ENCODE measurements at regions not wholly inside any gene's neighbourhood (a gene's known extent, or its start where the extent isn't known, plus 50 kb on each side); places are given as distances from the start of the nearest gene placed in this dataset.

DNA sequence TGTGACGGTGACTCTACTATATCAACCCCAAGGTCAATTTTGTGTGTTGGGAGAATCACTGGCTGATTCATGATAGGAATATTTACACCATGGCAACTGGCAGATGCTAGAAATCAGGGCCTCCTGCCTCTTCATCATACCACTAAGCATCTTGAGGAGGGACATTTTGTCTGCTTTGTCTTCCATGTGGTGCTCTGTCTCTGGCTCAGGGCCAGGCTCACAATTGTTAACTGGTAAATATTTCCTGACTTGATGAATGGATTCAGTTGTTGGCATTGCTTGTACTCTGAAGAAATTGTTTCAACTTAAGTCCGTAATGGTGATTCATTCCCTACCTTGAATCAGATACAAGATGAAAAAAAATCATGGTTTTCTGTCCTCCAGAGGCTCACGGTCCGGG, 292.7 kb downstream of the HAPSTR1 start:
- H3K27ac ChIP-seq (ENCODE audit: low read length) = no peak overlapping the region
- H3K9me3 ChIP-seq (replicated peaks; ENCODE audit: insufficient read depth, low read length) = no peaks in the 10 kb centered on the region
- H3F3A ChIP-seq (ENCODE audit: insufficient read depth, low read length) = no peaks in the 10 kb centered on the region
- TF ChIP-seq EZH2 (optimal IDR thresholded peaks at IDR 0.05; ENCODE audit: low read depth, low read length) (no peak), CTCF (IDR thresholded peaks at IDR 0.05; ENCODE audit: low read length) (no peak), EZH2phosphoT487 (IDR thresholded peaks at IDR 0.05; ENCODE audit: low read length) (no peak)
- no peak overlapping the region for H2AFZ ChIP-seq (ENCODE audit: low read length)
- H4K20me1 ChIP-seq (ENCODE audit: insufficient read depth, low read length) = no peaks in the 10 kb centered on the region
- no peaks in the 10 kb centered on the region for H3K79me2 ChIP-seq (ENCODE audit: low read length)
- H3K9me2 ChIP-seq (replicated peaks; ENCODE audit: insufficient read depth, low read length) = no peaks in the 10 kb centered on the region
- no peak for DNase-seq
- H3K36me3 ChIP-seq (replicated peaks; ENCODE audit: insufficient read depth, low read length) = no peaks in the 10 kb centered on the region
- H3K4me2 ChIP-seq (ENCODE audit: low read depth, low read length) = no peak overlapping the region
- no peaks in the 10 kb centered on the region for H3K27me3 ChIP-seq (replicated peaks; ENCODE audit: insufficient read depth, low read length)
- no peaks in the 10 kb centered on the region for H3K4me1 ChIP-seq (ENCODE audit: low read length)
- H3K9ac ChIP-seq (ENCODE audit: low read length) = no peak overlapping the region
- H3K4me3 ChIP-seq (ENCODE audit: low read length) = no peak overlapping the region

GRCh38 chr16:9389543-9390207, 298.2 kb downstream of the HAPSTR1 start:
- Histone ChIP-seq H3K79me2 (ENCODE audit: low read length) (no peaks in the 10 kb centered on the region), H3K27ac (ENCODE audit: low read length) (no peak overlapping the region), H4K20me1 (ENCODE audit: insufficient read depth, low read length) (no peaks in the 10 kb centered on the region), H3K36me3 (replicated peaks; ENCODE audit: insufficient read depth, low read length) (no peaks in the 10 kb centered on the region), H3K9ac (ENCODE audit: low read length) (no peak overlapping the region), H3K4me1 (ENCODE audit: low read length) (no peaks in the 10 kb centered on the region), H3F3A (ENCODE audit: insufficient read depth, low read length) (no peaks in the 10 kb centered on the region), H3K4me2 (ENCODE audit: low read depth, low read length) (no peak overlapping the region), H3K4me3 (ENCODE audit: low read length) (no peak overlapping the region), H3K27me3 (replicated peaks; ENCODE audit: insufficient read depth, low read length) (no peaks in the 10 kb centered on the region), H3K9me2 (replicated peaks; ENCODE audit: insufficient read depth, low read length) (no peaks in the 10 kb centered on the region), H2AFZ (ENCODE audit: low read length) (no peak overlapping the region), H3K9me3 (replicated peaks; ENCODE audit: insufficient read depth, low read length) (no peaks in the 10 kb centered on the region)
- no peak for DNase-seq
- no peak for TF ChIP-seq EZH2 (optimal IDR thresholded peaks at IDR 0.05; ENCODE audit: low read depth, low read length)
- no peak for TF ChIP-seq CTCF (IDR thresholded peaks at IDR 0.05; ENCODE audit: low read length)
- TF ChIP-seq EZH2phosphoT487 (IDR thresholded peaks at IDR 0.05; ENCODE audit: low read length) = no peak

GRCh38 chr16:9392956-9393355, 301.5 kb downstream of the HAPSTR1 start:
- no peaks in the 10 kb centered on the region for H3K9me3 ChIP-seq (replicated peaks; ENCODE audit: insufficient read depth, low read length)
- H3K27me3 ChIP-seq (replicated peaks; ENCODE audit: insufficient read depth, low read length) = no peaks in the 10 kb centered on the region
- no peaks in the 10 kb centered on the region for H3F3A ChIP-seq (ENCODE audit: insufficient read depth, low read length)
- no peaks in the 10 kb centered on the region for H3K9me2 ChIP-seq (replicated peaks; ENCODE audit: insufficient read depth, low read length)
- no peak for DNase-seq
- no peak overlapping the region for H3K4me2 ChIP-seq (ENCODE audit: low read depth, low read length)
- no peaks in the 10 kb centered on the region for H3K79me2 ChIP-seq (ENCODE audit: low read length)
- H3K4me1 ChIP-seq (ENCODE audit: low read length) = no peaks in the 10 kb centered on the region
- no peaks in the 10 kb centered on the region for H3K36me3 ChIP-seq (replicated peaks; ENCODE audit: insufficient read depth, low read length)
- no peak overlapping the region for H2AFZ ChIP-seq (ENCODE audit: low read length)
- no peaks in the 10 kb centered on the region for H4K20me1 ChIP-seq (ENCODE audit: insufficient read depth, low read length)
- H3K9ac ChIP-seq (ENCODE audit: low read length) = no peak overlapping the region
- H3K27ac ChIP-seq (ENCODE audit: low read length) = no peak overlapping the region
- H3K4me3 ChIP-seq (ENCODE audit: low read length) = no peak overlapping the region
- TF ChIP-seq EZH2phosphoT487 (IDR thresholded peaks at IDR 0.05; ENCODE audit: low read length) (no peak), EZH2 (optimal IDR thresholded peaks at IDR 0.05; ENCODE audit: low read depth, low read length) (no peak), CTCF (IDR thresholded peaks at IDR 0.05; ENCODE audit: low read length) (no peak)
